H9 (cell line): ENCODE measurements at regions not wholly inside any gene's neighbourhood (a gene's known extent, or its start where the extent isn't known, plus 50 kb on each side); places are given as distances from the start of the nearest gene placed in this dataset.

ENCODE experiments used
- DNase-seq: peaks from one replicate; pipeline ENCODE4 v3.0.0-alpha.2; 2017
- H2AFZ ChIP-seq: one replicate; pipeline ENCODE4 v1.6.1; 2013; ENCODE audit warnings: mild to moderate bottlenecking, low read length, control low read depth, moderate library complexity
- H2AK5ac ChIP-seq: 2 replicates; pipeline ENCODE4 v1.6.1; 2013; ENCODE audit warnings: low read length, control low read depth, mixed read lengths; ENCODE audit not compliant: insufficient read length
- H2BK120ac ChIP-seq: one replicate; pipeline ENCODE4 v1.6.1; 2013; ENCODE audit warnings: low read depth, mild to moderate bottlenecking, low read length, control low read depth, inconsistent platforms; ENCODE audit not compliant: poor library complexity, severe bottlenecking
- H2BK12ac ChIP-seq: 2 replicates; pipeline ENCODE4 v1.6.1; 2013; ENCODE audit warnings: low read length, control low read depth, mixed read lengths, low read depth; ENCODE audit not compliant: insufficient read length
- H2BK15ac ChIP-seq: 2 replicates; pipeline ENCODE4 v1.6.1; 2013; ENCODE audit warnings: low read depth, low read length, control low read depth
- H2BK20ac ChIP-seq: one replicate; pipeline ENCODE4 v1.6.1; 2013; ENCODE audit warnings: low read depth, mild to moderate bottlenecking, low read length, control low read depth, inconsistent platforms; ENCODE audit not compliant: poor library complexity, severe bottlenecking
- H2BK5ac ChIP-seq: 2 replicates; pipeline ENCODE4 v1.6.1; 2013; ENCODE audit warnings: low read length, control low read depth, mixed read lengths; ENCODE audit not compliant: insufficient read length
- H3K14ac ChIP-seq: 2 replicates; pipeline ENCODE4 v1.6.1; 2013; ENCODE audit warnings: low read length, control low read depth; ENCODE audit not compliant: insufficient read depth
- H3K18ac ChIP-seq: 2 replicates; pipeline ENCODE4 v1.6.1; 2013; ENCODE audit warnings: low read depth, mild to moderate bottlenecking, mixed read lengths, low read length, control low read depth; ENCODE audit not compliant: insufficient read length
- H3K23ac ChIP-seq: 2 replicates; pipeline ENCODE4 v1.6.1; 2013; ENCODE audit warnings: low read length, control low read depth, mixed read lengths, low read depth; ENCODE audit not compliant: insufficient read length
- H3K23me2 ChIP-seq: 2 replicates; pipeline ENCODE4 v1.6.1; 2013; ENCODE audit warnings: low read depth, mild to moderate bottlenecking, mixed read lengths, low read length, control low read depth; ENCODE audit not compliant: insufficient read length, poor library complexity, severe bottlenecking
- H3K27ac ChIP-seq: 2 replicates; pipeline ENCODE4 v1.5.1; 2013; ENCODE audit warnings: low read length, control low read depth, mixed read lengths, low read depth; ENCODE audit not compliant: insufficient read length
- H3K27me3 ChIP-seq: 2 replicates; pipeline ENCODE4 v1.6.1; 2013; ENCODE audit warnings: low read length, control low read depth, inconsistent platforms; ENCODE audit not compliant: insufficient read depth
- H3K4ac ChIP-seq: 2 replicates; pipeline ENCODE4 v1.6.1; 2013; ENCODE audit warnings: low read depth, mild to moderate bottlenecking, control low read depth, inconsistent platforms, low read length, moderate library complexity
- H3K4me1 ChIP-seq: 2 replicates; pipeline ENCODE4 v1.6.1; 2013; ENCODE audit warnings: low read length, control low read depth, inconsistent platforms; ENCODE audit not compliant: insufficient read depth
- H3K4me2 ChIP-seq: 2 replicates; pipeline ENCODE4 v1.6.1; 2013; ENCODE audit warnings: low read length, control low read depth, mixed read lengths; ENCODE audit not compliant: insufficient read length, insufficient read depth
- H3K56ac ChIP-seq: 2 replicates; pipeline ENCODE4 v1.6.1; 2013; ENCODE audit warnings: low read depth, mild to moderate bottlenecking, mixed read lengths, low read length, control low read depth; ENCODE audit not compliant: insufficient read length
- H3K79me1 ChIP-seq: 2 replicates; pipeline ENCODE4 v1.6.1; 2013; ENCODE audit warnings: low read depth, mild to moderate bottlenecking, moderate library complexity, low read length, control low read depth, inconsistent platforms; ENCODE audit not compliant: insufficient read depth, poor library complexity, severe bottlenecking
- H3K79me2 ChIP-seq: 2 replicates; pipeline ENCODE4 v1.6.1; 2013; ENCODE audit warnings: low read length, control low read depth, inconsistent platforms; ENCODE audit not compliant: insufficient read depth
- H3K9ac ChIP-seq: 2 replicates; pipeline ENCODE4 v1.6.1; 2013; ENCODE audit warnings: low read length, control low read depth, mixed read lengths; ENCODE audit not compliant: insufficient read length; ENCODE audit errors: extremely low read depth
- H3K9me3 ChIP-seq: one replicate; pipeline ENCODE4 v1.6.1; 2013; ENCODE audit warnings: low read depth, low read length, inconsistent platforms; ENCODE audit not compliant: control insufficient read depth
- H3T11ph ChIP-seq: one replicate; pipeline ENCODE4 v1.6.1; 2013; ENCODE audit warnings: mild to moderate bottlenecking, low read length, control low read depth, inconsistent platforms
- H4K20me1 ChIP-seq: one replicate; pipeline ENCODE4 v1.6.1; 2013; ENCODE audit not compliant: control insufficient read depth, insufficient read length, insufficient read depth
- H4K5ac ChIP-seq: 2 replicates; pipeline ENCODE4 v1.6.1; 2013; ENCODE audit warnings: low read depth, mild to moderate bottlenecking, mixed read lengths, low read length, control low read depth; ENCODE audit not compliant: insufficient read length
- H4K8ac ChIP-seq: replicated peaks from 2 replicates; pipeline ENCODE4 v1.6.1; 2013; ENCODE audit warnings: low read length, control low read depth, mixed read lengths, low read depth; ENCODE audit not compliant: insufficient read length
- H4K91ac ChIP-seq: 2 replicates; pipeline ENCODE4 v1.6.1; 2013; ENCODE audit warnings: low read depth, mild to moderate bottlenecking, moderate library complexity, mixed read lengths, low read length, control low read depth; ENCODE audit not compliant: insufficient read length
- H3K27ac Mint-ChIP-seq, 3 experiments: 2 replicates in 2 of 3; 3 replicates in 1 of 3; pipeline ENCODE4 v1.8.0; 2020 to 2021; ENCODE audit warnings: mixed read lengths in 3 of 3, mild to moderate bottlenecking in 1 of 3, moderate library complexity in 1 of 3
- H3K27me3 Mint-ChIP-seq: 2 replicates; pipeline ENCODE4 v1.8.0; 2021; ENCODE audit warnings: low read depth, mild to moderate bottlenecking, moderate library complexity, mixed read lengths
- H3K36me3 Mint-ChIP-seq, 3 experiments: 2 replicates in 2 of 3; 3 replicates in 1 of 3; pipeline ENCODE4 v1.8.0; 2020 to 2021; ENCODE audit warnings: low read depth in 3 of 3, mixed read lengths in 3 of 3; ENCODE audit not compliant: insufficient read depth in 1 of 3
- H3K4me1 Mint-ChIP-seq, 2 experiments: 2 replicates each; pipeline ENCODE4 v1.8.0; 2020; ENCODE audit warnings: mixed read lengths in 2 of 2
- H3K4me3 Mint-ChIP-seq, 2 experiments: 2 replicates in 1 of 2; 3 replicates in 1 of 2; pipeline ENCODE4 v1.8.0; 2020 to 2021; ENCODE audit warnings: mild to moderate bottlenecking in 2 of 2, mixed read lengths in 2 of 2, moderate library complexity in 1 of 2
- H3K9me3 Mint-ChIP-seq, 2 experiments: 2 replicates in 1 of 2; 3 replicates in 1 of 2; pipeline ENCODE4 v1.8.0; 2020; ENCODE audit warnings: mild to moderate bottlenecking in 2 of 2, mixed read lengths in 2 of 2, moderate library complexity in 1 of 2
- CTCF ChIP-seq: fragments of 200-600 bp; sonication (generic); conservative IDR thresholded peaks from 3 replicates; pipeline ENCODE4 v1.8.0; 2021; ENCODE audit warnings: antibody characterized with exemption, mild to moderate bottlenecking
- WGBS: extraction: QIAGEN DNeasy Blood & Tissue Kit; methylation state at CpG from one replicate; pipeline ENCODE4 v1.1.7; 2013; ENCODE audit warnings: missing lambda C conversion rate, low lambda C conversion rate, mixed read lengths; ENCODE audit not compliant: insufficient read length; ENCODE audit errors: extremely low coverage; 5-methylcytosine and 5-hydroxymethylcytosine counted together

GRCh38 chr4:44871133-44871532 lies 144.8 kb upstream of the GNPDA2 start:
- peaks cover 2% of the 10 kb centered on the region; the same call in 1 of the 2 replicates for H3K27me3 Mint-ChIP-seq
- no CpG with 5 or more reads among the region's 4 CpGs for WGBS
- H3K4ac ChIP-seq: no peak overlapping the region
- no peak overlapping the region for H2AK5ac ChIP-seq
- H3K27ac ChIP-seq: no peak overlapping the region
- no peaks in the 10 kb centered on the region for H3K79me2 ChIP-seq
- no peak overlapping the region for H3K56ac ChIP-seq
- no peak overlapping the region for H2BK20ac ChIP-seq
- no peak overlapping the region for H2BK5ac ChIP-seq
- no peak overlapping the region for H2BK120ac ChIP-seq
- no peak overlapping the region for H2BK15ac ChIP-seq
- no peak for DNase-seq
- peaks cover 10 to 11% of the 10 kb centered on the region in 2 experiments for H3K4me1 Mint-ChIP-seq
- no peak overlapping the region for H3K4me2 ChIP-seq
- no peak overlapping the region for H3K4me3 Mint-ChIP-seq
- no peak overlapping the region for H2BK12ac ChIP-seq
- no peaks in the 10 kb centered on the region for H4K20me1 ChIP-seq
- no peaks in the 10 kb centered on the region for H3K9me3 Mint-ChIP-seq
- no peaks in the 10 kb centered on the region for H3K36me3 Mint-ChIP-seq
- no peak overlapping the region for H3K9ac ChIP-seq
- H3K18ac ChIP-seq: no peak overlapping the region
- no peaks in the 10 kb centered on the region for H3K4me1 ChIP-seq
- H2AFZ ChIP-seq: no peak overlapping the region
- H3K79me1 ChIP-seq: no peaks in the 10 kb centered on the region
- H3K9me3 ChIP-seq: no peaks in the 10 kb centered on the region
- H3K27me3 ChIP-seq: no peaks in the 10 kb centered on the region
- H4K5ac ChIP-seq: no peak overlapping the region
- H3K23ac ChIP-seq: no peak overlapping the region
- H4K91ac ChIP-seq: no peak overlapping the region
- H3T11ph ChIP-seq: no peak overlapping the region
- no peaks in the 10 kb centered on the region for H3K23me2 ChIP-seq
- H4K8ac ChIP-seq: no peak overlapping the region
- TF ChIP-seq CTCF: no peak
- no peak overlapping the region for H3K14ac ChIP-seq
- H3K27ac Mint-ChIP-seq: no peak overlapping the region
